ACC112 (cell line): ENCODE measurements at regions not wholly inside any gene's neighbourhood (a gene's known extent, or its start where the extent isn't known, plus 50 kb on each side); places are given as distances from the start of the nearest gene placed in this dataset.

Experiments
- H2AFZ ChIP-seq: fragments of 200-600 bp; sonication (generic); one replicate; pipeline ENCODE4 v1.6.0; 2017; ENCODE audit warnings: antibody characterized with exemption, low read length; ENCODE audit not compliant: unreplicated experiment
- H3K27ac ChIP-seq: fragments of 200-600 bp; sonication (generic); 2 replicates; pipeline ENCODE4 v1.5.1; 2014; ENCODE audit warnings: low read depth, mild to moderate bottlenecking, antibody characterized with exemption, low read length, moderate library complexity
- H3K27me3 ChIP-seq: fragments of 200-600 bp; sonication (generic); 2 replicates; pipeline ENCODE4 v1.6.1; 2014; ENCODE audit warnings: mild to moderate bottlenecking, antibody characterized with exemption, low read length, moderate library complexity, mixed read lengths; ENCODE audit not compliant: insufficient read depth
- H3K36me3 ChIP-seq: fragments of 200-600 bp; sonication (generic); 2 replicates; pipeline ENCODE4 v1.6.1; 2016; ENCODE audit warnings: mild to moderate bottlenecking, antibody characterized with exemption, low read length, moderate library complexity, mixed read lengths; ENCODE audit not compliant: insufficient read depth
- H3K4me1 ChIP-seq: fragments of 200-600 bp; sonication (generic); one replicate; pipeline ENCODE4 v1.6.1; 2016; ENCODE audit warnings: low read length, mixed read lengths; ENCODE audit not compliant: insufficient read depth, unreplicated experiment, control insufficient read depth
- H3K4me3 ChIP-seq: fragments of 200-600 bp; sonication (generic); 2 replicates; pipeline ENCODE4 v1.5.1; 2014; ENCODE audit warnings: mild to moderate bottlenecking, low read depth, low read length
- H3K79me2 ChIP-seq: fragments of 200-600 bp; sonication (generic); one replicate; pipeline ENCODE4 v1.6.0; 2016; ENCODE audit warnings: low read length; ENCODE audit not compliant: control insufficient read depth, unreplicated experiment, insufficient read depth

DNA sequence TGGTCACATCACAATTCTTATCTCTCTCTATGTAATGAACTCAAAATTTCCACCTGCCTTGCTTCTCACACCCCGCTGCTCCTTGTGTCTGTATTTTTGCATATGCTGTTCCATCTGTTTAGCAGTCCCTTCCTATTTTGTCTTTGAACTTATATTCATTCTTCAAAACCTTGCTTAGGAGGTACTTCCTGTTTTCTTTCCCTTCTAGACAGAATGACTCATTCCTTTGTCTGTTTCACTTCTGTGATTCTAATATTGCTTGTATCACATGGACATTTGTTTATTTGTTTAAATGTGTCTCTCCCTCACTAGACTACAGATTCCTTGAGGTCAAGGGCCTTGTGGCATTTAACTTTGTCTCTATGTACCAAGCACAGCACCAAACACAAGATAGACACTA is 424.2 kb downstream of the ETNK1 start:
- Histone ChIP-seq H3K79me2 (no peaks in the 10 kb centered on the region), H3K36me3 (no peaks in the 10 kb centered on the region), H3K27ac (no peak overlapping the region), H3K4me3 (no peak overlapping the region), H2AFZ (no peak overlapping the region), H3K27me3 (no peaks in the 10 kb centered on the region), H3K4me1 (no peaks in the 10 kb centered on the region)

DNA sequence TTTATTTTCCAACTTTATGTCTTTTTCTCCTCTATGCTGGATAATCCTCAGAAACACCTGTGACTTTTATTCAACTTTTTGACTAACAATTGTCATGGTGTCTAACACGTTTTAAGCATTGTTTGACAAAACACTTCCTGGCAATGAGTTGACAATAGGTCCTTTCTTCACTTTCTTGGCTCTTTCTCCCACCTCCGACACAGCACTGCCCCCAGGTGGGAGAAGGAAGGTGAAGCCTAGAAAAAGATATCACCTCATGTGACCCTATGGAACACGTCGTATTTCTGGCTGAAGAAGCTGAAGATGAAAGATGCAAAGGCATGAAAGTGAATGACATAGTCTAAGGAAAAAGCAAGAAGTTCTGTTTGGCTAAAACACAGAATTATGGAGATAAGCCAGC is 430.0 kb downstream of the ETNK1 start:
- H3K4me3 ChIP-seq: no peak overlapping the region

DNA sequence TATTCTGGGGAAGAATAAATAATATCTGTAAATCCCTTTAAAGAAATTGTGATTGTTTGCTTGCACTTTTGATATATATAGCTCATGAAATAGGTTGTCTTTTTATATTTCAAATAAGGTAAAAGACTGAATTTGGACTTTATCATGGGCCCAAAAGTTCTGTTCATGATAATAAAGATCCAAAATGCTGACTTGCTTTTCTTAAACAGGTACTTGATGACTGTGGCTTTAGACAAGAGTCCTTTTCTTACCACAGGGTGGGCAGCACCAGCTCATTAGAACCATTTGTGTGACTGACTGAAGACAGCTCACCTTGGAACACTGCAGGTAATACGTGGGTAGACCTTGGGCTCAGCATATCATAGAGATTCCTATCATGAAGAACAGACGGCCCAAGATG is 432.6 kb downstream of the ETNK1 start:
- Histone ChIP-seq H3K4me1 (no peaks in the 10 kb centered on the region), H3K36me3 (no peaks in the 10 kb centered on the region)

More for the DNA sequence above, 430.0 kb downstream of the ETNK1 start:
- H2AFZ ChIP-seq: no peak overlapping the region
- H3K4me1 ChIP-seq: no peaks in the 10 kb centered on the region
- H3K79me2 ChIP-seq: no peaks in the 10 kb centered on the region
- no peaks in the 10 kb centered on the region for H3K36me3 ChIP-seq
- H3K27ac ChIP-seq: no peak overlapping the region
- H3K27me3 ChIP-seq: 0 out of 2 replicates have a peak, but pooled peaks cover 12% of the 10 kb centered on the region

DNA sequence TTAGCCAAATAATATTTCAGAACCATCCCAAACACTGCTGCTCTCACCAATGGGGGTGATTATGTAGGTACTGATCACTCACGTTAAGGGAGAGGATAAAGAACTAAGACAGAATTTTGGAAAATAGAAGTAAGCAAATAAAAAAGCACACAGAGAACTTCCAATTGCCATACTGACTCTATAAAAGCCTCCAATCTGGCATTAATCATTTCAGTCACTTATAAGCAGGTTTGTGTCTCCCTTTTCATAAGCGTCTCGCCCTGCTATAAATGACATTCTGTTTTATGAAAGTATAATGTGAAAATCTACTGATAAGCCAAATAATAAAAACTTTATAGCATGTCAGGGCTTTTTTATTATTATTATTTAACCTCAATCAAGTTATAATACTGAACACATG is 435.2 kb downstream of the ETNK1 start:
- Histone ChIP-seq H3K36me3 (no peaks in the 10 kb centered on the region), H3K4me1 (no peaks in the 10 kb centered on the region), H2AFZ (no peak overlapping the region), H3K79me2 (no peaks in the 10 kb centered on the region), H3K27me3 (0 out of 2 replicates have a peak, but pooled peaks cover 12% of the 10 kb centered on the region), H3K4me3 (no peak overlapping the region), H3K27ac (no peak overlapping the region)

More for the DNA sequence above, 432.6 kb downstream of the ETNK1 start:
- Histone ChIP-seq H3K79me2 (no peaks in the 10 kb centered on the region), H2AFZ (no peak overlapping the region), H3K27ac (no peak overlapping the region), H3K27me3 (0 out of 2 replicates have a peak, but pooled peaks cover 12% of the 10 kb centered on the region), H3K4me3 (no peak overlapping the region)

DNA sequence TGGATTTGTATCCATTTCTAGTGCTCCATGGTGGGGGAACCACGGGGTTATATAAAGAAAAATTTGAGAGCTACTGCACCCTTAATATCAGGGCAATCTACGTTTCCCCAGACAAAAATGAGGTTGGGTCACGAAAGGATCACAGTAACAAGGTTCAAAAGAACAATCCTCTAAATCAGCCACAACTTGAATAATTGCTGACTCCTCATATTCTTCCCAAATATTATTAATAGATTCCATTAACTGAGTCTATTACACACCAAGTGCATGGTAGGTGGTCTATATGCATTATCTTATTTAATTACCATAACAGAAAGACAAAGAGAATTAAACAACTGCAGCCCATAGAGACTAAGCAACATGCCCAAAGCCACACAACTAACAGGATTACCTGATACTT is 438.2 kb downstream of the ETNK1 start:
- Histone ChIP-seq H3K79me2 (no peaks in the 10 kb centered on the region), H3K4me3 (no peak overlapping the region), H3K4me1 (no peaks in the 10 kb centered on the region), H2AFZ (no peak overlapping the region), H3K27ac (no peak overlapping the region), H3K27me3 (no peaks in the 10 kb centered on the region), H3K36me3 (no peaks in the 10 kb centered on the region)

DNA sequence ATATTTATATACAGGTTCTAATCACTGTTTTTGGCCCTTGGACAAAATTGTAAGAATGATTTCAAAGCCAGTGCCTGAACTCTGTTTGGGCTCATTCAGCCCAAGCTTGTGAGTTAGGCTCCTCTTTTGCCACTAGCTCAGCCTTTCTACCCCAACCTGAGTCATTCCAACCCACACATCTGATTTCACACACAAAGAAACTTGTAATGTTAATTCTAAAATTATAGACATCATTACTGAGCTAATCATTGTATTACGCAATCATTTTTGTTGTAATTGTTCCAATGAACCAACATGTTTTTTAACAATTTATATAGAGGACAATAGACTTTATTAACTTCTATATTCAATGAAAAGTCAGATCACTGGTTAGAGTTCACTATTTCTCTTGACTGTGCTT is 441.1 kb downstream of the ETNK1 start:
- H2AFZ ChIP-seq: no peak overlapping the region
- H3K27ac ChIP-seq: no peak overlapping the region
- H3K4me1 ChIP-seq: no peaks in the 10 kb centered on the region

DNA sequence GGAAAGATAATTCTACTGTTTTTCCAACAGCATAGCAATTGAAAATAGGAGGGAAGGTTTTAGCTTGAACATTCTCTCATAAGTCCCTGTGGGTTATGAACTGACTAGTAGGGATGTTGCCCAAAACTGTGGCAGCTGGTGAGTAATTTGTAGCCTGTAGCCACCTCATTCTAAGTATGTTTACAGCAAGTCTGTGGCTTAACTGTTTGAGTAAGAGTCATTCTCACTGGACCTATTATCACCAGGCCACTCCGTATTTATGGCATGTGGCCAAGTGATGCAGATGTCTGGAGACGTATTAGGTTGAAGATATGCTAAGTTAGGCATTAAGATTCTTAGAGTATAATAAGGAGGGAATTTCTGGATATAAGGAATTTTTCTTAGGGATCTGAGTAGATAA is 458.3 kb downstream of the ETNK1 start:
- Histone ChIP-seq H3K36me3 (no peaks in the 10 kb centered on the region), H2AFZ (no peak overlapping the region), H3K4me3 (no peak overlapping the region), H3K27ac (no peak overlapping the region), H3K27me3 (no peaks in the 10 kb centered on the region), H3K4me1 (peaks cover 11% of the 10 kb centered on the region), H3K79me2 (no peaks in the 10 kb centered on the region)

More for the DNA sequence above, 441.1 kb downstream of the ETNK1 start:
- Histone ChIP-seq H3K79me2 (no peaks in the 10 kb centered on the region), H3K27me3 (no peaks in the 10 kb centered on the region), H3K36me3 (no peaks in the 10 kb centered on the region), H3K4me3 (no peak overlapping the region)

DNA sequence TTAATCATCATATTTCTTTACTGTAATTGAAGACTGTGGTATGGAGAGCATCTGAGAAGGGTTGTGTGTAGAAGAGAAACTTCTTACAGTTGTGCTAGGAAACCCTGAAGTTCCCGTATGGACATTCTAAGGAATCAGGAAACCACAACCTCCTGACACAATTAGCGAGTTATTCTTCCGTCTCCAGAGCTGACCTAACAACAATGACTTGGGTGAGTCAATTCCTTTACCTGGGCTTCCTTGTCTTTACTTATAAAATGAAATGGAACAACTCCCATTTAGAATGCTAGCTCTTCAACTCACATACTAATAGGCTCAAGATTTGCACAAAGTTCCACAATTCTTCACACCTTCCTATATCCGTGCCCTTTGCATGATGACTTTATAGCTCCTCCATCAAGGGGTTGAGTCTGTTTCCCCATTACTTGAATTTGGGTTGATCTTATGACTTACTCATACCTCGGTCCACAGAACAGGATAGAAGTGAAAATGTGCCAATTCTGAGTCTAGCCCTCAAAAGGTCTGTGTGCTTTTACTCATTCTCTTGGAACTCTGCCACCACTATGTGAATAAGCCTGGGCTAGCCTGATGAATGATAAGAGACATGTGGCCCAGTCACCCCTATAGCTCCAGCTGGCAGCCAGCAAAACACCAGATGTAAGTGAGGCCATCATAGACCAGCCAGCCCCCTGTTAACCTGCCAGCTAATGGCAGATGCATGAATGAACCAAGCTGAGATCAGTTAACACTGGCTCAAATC is 459.4 kb downstream of the ETNK1 start:
- H3K4me1 ChIP-seq: peaks cover 11% of the 10 kb centered on the region
- H2AFZ ChIP-seq: no peak overlapping the region
- H3K36me3 ChIP-seq: no peaks in the 10 kb centered on the region
- H3K4me3 ChIP-seq: no peak overlapping the region
- H3K27ac ChIP-seq: no peak overlapping the region
- no peaks in the 10 kb centered on the region for H3K79me2 ChIP-seq
- H3K27me3 ChIP-seq: no peaks in the 10 kb centered on the region

DNA sequence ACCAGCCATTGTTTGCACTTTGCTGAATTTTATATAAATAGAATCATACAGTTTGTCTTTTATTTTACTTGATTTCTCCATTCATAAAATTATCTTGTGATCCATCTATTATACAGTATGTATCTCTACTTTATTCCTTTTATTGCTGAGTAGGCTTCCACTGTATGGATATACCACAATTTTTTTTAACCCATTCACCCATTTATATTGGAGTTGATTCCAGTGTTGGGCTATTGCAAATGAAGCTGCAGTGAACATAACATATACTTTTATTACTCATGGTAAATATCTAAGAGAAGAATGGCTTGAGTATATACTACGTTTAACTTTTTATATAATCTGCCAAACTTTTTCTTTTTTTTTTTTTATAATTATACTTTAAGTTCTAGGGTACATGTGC is 463.6 kb downstream of the ETNK1 start:
- Histone ChIP-seq H2AFZ (no peak overlapping the region), H3K4me3 (no peak overlapping the region), H3K79me2 (no peaks in the 10 kb centered on the region), H3K4me1 (peaks cover 8% of the 10 kb centered on the region), H3K36me3 (no peaks in the 10 kb centered on the region), H3K27me3 (no peaks in the 10 kb centered on the region), H3K27ac (no peak overlapping the region)

DNA sequence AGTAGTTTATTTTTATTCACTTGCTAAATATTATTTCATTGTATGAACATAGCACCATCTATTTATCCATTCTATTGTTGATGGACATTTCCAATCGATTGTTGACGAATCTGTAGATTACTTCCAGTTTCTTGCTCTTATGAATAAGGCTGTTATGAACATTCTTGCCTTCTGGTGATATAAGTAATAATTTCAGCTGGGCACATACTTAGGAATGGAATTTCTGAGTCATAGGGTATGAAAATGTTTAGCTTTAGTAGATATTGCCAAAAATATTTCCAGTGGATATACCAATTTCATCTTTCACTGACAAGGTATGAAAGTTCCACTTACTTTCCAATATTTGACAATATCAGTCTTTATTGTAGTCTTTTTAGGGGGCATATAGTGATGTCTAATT is 468.5 kb downstream of the ETNK1 start:
- H3K4me3 ChIP-seq: no peak overlapping the region
- H3K27ac ChIP-seq: no peak overlapping the region
- no peaks in the 10 kb centered on the region for H3K4me1 ChIP-seq
- H3K36me3 ChIP-seq: no peaks in the 10 kb centered on the region
- no peaks in the 10 kb centered on the region for H3K79me2 ChIP-seq
- H2AFZ ChIP-seq: no peak overlapping the region
- no peaks in the 10 kb centered on the region for H3K27me3 ChIP-seq

DNA sequence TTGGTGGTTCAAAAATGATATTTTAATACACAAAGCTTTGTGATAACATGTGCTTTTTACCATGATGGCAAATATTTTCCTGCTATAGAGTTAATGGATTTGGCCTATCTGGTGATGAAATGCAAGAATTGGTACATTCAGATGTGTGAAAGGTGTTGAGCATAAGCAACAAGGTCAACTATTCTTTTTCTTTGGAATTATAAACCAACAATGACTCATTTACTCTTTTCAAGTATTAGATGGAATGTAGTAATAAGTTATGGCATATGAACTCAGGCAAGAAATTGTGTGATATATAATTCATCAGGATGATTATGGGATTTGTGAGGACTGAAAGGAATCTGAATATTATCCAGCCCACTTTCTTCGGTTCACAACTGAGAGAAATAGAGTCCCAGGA is 471.4 kb downstream of the ETNK1 start:
- Histone ChIP-seq H3K79me2 (no peaks in the 10 kb centered on the region), H2AFZ (no peak overlapping the region)

More for the DNA sequence above, 471.4 kb downstream of the ETNK1 start:
- Histone ChIP-seq H3K36me3 (no peaks in the 10 kb centered on the region), H3K4me1 (no peaks in the 10 kb centered on the region), H3K27ac (no peak overlapping the region), H3K4me3 (no peak overlapping the region), H3K27me3 (no peaks in the 10 kb centered on the region)
